Panc1 (cell line): ENCODE measurements at regions not wholly inside any gene's neighbourhood (a gene's known extent, or its start where the extent isn't known, plus 50 kb on each side); places are given as distances from the start of the nearest gene placed in this dataset.

Experiments
- POLR2AphosphoS5 ChIP-seq: IDR thresholded peaks from 2 replicates; pipeline ENCODE4 v1.6.1; 2012; ENCODE audit warnings: mild to moderate bottlenecking, low read depth, low read length, moderate library complexity
- TCF7L2 ChIP-seq: IDR thresholded peaks from 2 replicates; pipeline ENCODE4 v1.6.1; 2011; ENCODE audit warnings: mild to moderate bottlenecking, low read depth, low read length, inconsistent platforms

GRCh38 chr6:19424853-19425252, 412.3 kb upstream of the ID4 start:
- TF ChIP-seq POLR2AphosphoS5 (no peak), TCF7L2 (no peak)
